ENCODE measurements at regions not wholly inside any gene's neighbourhood (a gene's known extent, or its start where the extent isn't known, plus 50 kb on each side); places are given as distances from the start of the nearest gene placed in this dataset.

DNA sequence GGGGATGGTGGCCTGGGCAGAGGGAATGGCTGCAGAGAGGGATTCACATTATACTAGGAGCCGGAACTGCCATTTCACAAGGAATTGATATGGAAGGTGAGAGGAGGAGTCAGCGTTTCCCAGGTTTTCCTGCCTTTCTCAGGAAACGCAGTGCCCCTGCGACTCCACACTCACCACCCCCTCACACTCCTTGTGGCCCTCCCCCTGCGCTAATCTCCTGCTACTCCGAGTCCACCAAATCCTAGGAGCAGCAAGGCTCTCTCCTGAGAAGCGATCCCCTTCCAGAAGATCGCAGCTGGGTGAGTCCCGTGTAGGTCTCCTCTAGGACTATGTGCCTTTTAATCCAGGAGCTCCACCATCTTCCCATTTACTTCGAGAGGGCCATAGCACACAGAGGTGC is 140.6 kb downstream of the VAPA start:
- Histone ChIP-seq H3K27me3 (replicated peaks; ENCODE audit: insufficient read depth) (no peaks in the 10 kb centered on the region), H3K4me3 (no peak overlapping the region), H3K27ac (no peak overlapping the region), H3K9me2 (ENCODE audit: insufficient read depth) (no peaks in the 10 kb centered on the region), H3K4me2 (ENCODE audit: unreplicated experiment) (no peak overlapping the region), H3K36me3 (ENCODE audit: low read depth) (no peaks in the 10 kb centered on the region), H3K9me3 (ENCODE audit: low read depth) (no peaks in the 10 kb centered on the region), H4K20me1 (ENCODE audit: insufficient read depth) (no peaks in the 10 kb centered on the region), H3K4me1 (ENCODE audit: insufficient read depth) (peaks cover 35% of the 10 kb centered on the region), H3K79me2 (ENCODE audit: insufficient read depth) (no peaks in the 10 kb centered on the region), H3K9ac (no peak overlapping the region), H3F3A (ENCODE audit: insufficient read depth) (peaks cover 36% of the 10 kb centered on the region), H2AFZ (no peak overlapping the region)
- no peak for DNase-seq
- in situ Hi-C loops (cut with MboI) = no loop called here
- TF ChIP-seq EZH2phosphoT487 (IDR thresholded peaks at IDR 0.05; ENCODE audit: insufficient read depth, low read depth) = no peak
- TF ChIP-seq EZH2 (IDR thresholded peaks at IDR 0.05; ENCODE audit: insufficient read depth, poor library complexity, severe bottlenecking) = no peak
- WGBS, 2 experiments (ENCODE audit: low coverage in 1 of 2, low lambda C conversion rate in 2 of 2, missing lambda C conversion rate in 2 of 2) = 96 to 100% methylated on average over 10 of the region's 10 CpGs

DNA sequence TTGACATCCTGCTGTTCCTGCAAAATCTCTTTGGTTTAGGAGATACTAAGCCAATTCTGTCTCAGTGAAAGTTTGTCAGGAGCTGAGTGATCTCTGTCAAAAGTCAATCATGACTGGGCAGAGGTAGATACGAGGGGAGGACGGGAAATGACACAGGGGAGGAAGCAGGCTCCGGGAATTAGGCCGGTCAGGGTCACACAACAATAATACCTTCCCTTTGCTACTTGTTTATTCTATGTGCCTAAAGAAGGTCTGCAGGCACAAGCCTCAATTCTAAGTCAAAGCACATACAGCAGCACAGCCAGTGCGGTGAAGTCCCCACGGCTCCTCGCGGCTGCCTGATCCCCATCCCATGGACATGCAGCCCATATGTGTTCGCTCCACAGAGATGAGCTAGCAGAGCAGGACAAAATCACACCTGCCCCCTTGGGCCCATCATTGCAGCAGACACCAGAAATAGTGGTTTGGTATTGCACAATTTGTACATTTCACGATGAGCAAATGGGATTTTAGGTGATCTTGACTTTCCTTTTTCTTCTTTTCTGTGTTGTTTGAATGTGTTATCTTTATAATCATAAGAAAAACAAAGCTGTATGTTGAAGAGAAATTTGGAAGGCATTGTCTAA is 141.4 kb downstream of the VAPA start:
- H3K9ac ChIP-seq = no peak overlapping the region
- in situ Hi-C loops (cut with MboI) = no loop called here
- H3K4me3 ChIP-seq = no peak overlapping the region
- no peak overlapping the region for H2AFZ ChIP-seq
- no peaks in the 10 kb centered on the region for H3K79me2 ChIP-seq (ENCODE audit: insufficient read depth)
- no peaks in the 10 kb centered on the region for H3K27me3 ChIP-seq (replicated peaks; ENCODE audit: insufficient read depth)
- peaks cover 39% of the 10 kb centered on the region for H3K4me1 ChIP-seq (ENCODE audit: insufficient read depth)
- peaks cover 36% of the 10 kb centered on the region for H3F3A ChIP-seq (ENCODE audit: insufficient read depth)
- no peaks in the 10 kb centered on the region for H3K36me3 ChIP-seq (ENCODE audit: low read depth)
- no peak overlapping the region for H3K4me2 ChIP-seq (ENCODE audit: unreplicated experiment)
- no peak overlapping the region for H3K27ac ChIP-seq
- TF ChIP-seq EZH2 (IDR thresholded peaks at IDR 0.05; ENCODE audit: insufficient read depth, poor library complexity, severe bottlenecking) (no peak), EZH2phosphoT487 (IDR thresholded peaks at IDR 0.05; ENCODE audit: insufficient read depth, low read depth) (no peak)
- 96 to 97% methylated on average over 10 of the region's 10 CpGs for WGBS, 2 experiments (ENCODE audit: low coverage in 1 of 2, low lambda C conversion rate in 2 of 2, missing lambda C conversion rate in 2 of 2)
- DNase-seq = no peak
- H3K9me3 ChIP-seq (ENCODE audit: low read depth) = no peaks in the 10 kb centered on the region
- no peaks in the 10 kb centered on the region for H4K20me1 ChIP-seq (ENCODE audit: insufficient read depth)
- H3K9me2 ChIP-seq (ENCODE audit: insufficient read depth) = no peaks in the 10 kb centered on the region

DNA sequence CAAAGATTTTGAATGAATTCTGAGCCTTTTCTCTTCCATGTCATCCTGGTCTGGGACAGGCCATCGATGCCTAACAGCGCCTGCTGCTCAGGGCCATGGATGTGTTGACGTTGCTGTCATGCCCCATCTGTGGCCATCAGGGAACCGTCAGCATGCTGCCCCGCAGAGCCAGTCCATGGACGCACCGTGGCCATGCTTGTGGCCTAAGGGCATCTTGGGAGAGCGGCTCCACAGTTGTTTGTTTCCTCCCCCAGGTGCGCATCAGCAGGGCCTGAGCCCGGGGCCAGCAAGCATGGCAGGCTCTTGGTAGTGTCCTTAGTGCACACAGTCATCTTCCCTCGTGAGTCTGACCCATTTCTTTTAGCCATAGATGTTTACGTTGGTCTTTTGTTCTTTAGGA is 142.7 kb downstream of the VAPA start:
- no peak for TF ChIP-seq EZH2phosphoT487 (IDR thresholded peaks at IDR 0.05; ENCODE audit: insufficient read depth, low read depth)
- TF ChIP-seq EZH2 (IDR thresholded peaks at IDR 0.05; ENCODE audit: insufficient read depth, poor library complexity, severe bottlenecking) = no peak
- no peaks in the 10 kb centered on the region for H3K27me3 ChIP-seq (replicated peaks; ENCODE audit: insufficient read depth)
- H2AFZ ChIP-seq = no peak overlapping the region
- no peaks in the 10 kb centered on the region for H4K20me1 ChIP-seq (ENCODE audit: insufficient read depth)
- H3K4me1 ChIP-seq (ENCODE audit: insufficient read depth) = peaks cover 39% of the 10 kb centered on the region
- H3F3A ChIP-seq (ENCODE audit: insufficient read depth) = peaks cover 36% of the 10 kb centered on the region
- no peaks in the 10 kb centered on the region for H3K79me2 ChIP-seq (ENCODE audit: insufficient read depth)
- WGBS, 2 experiments (ENCODE audit: low coverage in 1 of 2, low lambda C conversion rate in 2 of 2, missing lambda C conversion rate in 2 of 2) = 96 to 97% methylated on average over 12 of the region's 12 CpGs
- no peak overlapping the region for H3K9ac ChIP-seq
- no peaks in the 10 kb centered on the region for H3K36me3 ChIP-seq (ENCODE audit: low read depth)
- H3K9me2 ChIP-seq (ENCODE audit: insufficient read depth) = no peaks in the 10 kb centered on the region
- H3K4me2 ChIP-seq (ENCODE audit: unreplicated experiment) = no peak overlapping the region
- no peak overlapping the region for H3K4me3 ChIP-seq
- H3K27ac ChIP-seq = no peak overlapping the region
- in situ Hi-C loops (cut with MboI) = no loop called here
- DNase-seq = no peak
- no peaks in the 10 kb centered on the region for H3K9me3 ChIP-seq (ENCODE audit: low read depth)

DNA sequence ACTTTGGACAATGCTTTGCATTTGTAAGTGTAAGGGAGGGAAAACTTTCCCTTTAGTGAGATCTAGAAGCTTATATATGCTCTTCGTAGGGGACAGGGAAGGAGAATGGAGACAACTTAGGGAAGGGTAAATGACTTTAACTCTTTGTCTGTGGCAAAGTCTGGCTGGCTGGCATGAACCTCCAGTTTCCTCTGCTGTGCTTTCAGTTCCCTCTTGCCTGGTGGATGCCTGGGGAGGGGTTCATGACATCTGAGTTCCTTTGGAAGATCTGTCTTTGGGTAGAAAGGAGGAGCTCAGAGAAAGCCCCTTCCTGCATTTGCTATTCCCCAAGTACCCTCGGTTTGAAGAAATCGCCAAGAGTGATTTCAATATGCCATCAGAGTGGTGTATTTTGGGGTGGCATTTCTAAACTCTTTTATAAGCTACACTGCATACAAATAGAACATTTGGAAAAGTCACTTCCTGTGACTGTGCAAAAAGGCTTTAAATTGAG is 143.6 kb downstream of the VAPA start:
- H3K79me2 ChIP-seq (ENCODE audit: insufficient read depth) = no peaks in the 10 kb centered on the region
- H4K20me1 ChIP-seq (ENCODE audit: insufficient read depth) = no peaks in the 10 kb centered on the region
- peaks cover 30% of the 10 kb centered on the region for H3F3A ChIP-seq (ENCODE audit: insufficient read depth)
- WGBS, 2 experiments (ENCODE audit: low coverage in 1 of 2, low lambda C conversion rate in 2 of 2, missing lambda C conversion rate in 2 of 2) = 14 to 23% methylated on average over 3 of the region's 3 CpGs
- peaks cover 32% of the 10 kb centered on the region for H3K4me1 ChIP-seq (ENCODE audit: insufficient read depth)
- H3K9me3 ChIP-seq (ENCODE audit: low read depth) = no peaks in the 10 kb centered on the region
- H3K36me3 ChIP-seq (ENCODE audit: low read depth) = no peaks in the 10 kb centered on the region
- in situ Hi-C loops (cut with MboI) = no loop called here
- DNase-seq = no peak
- H3K9ac ChIP-seq = peak overlapping the region; percentile 73
- peak overlapping the region; percentile 53 for H3K4me3 ChIP-seq
- peak overlapping the region; percentile 98 for H3K27ac ChIP-seq
- peak overlapping the region; percentile 64 for H2AFZ ChIP-seq
- TF ChIP-seq EZH2 (IDR thresholded peaks at IDR 0.05; ENCODE audit: insufficient read depth, poor library complexity, severe bottlenecking) (no peak), EZH2phosphoT487 (IDR thresholded peaks at IDR 0.05; ENCODE audit: insufficient read depth, low read depth) (no peak)
- no peaks in the 10 kb centered on the region for H3K27me3 ChIP-seq (replicated peaks; ENCODE audit: insufficient read depth)
- H3K9me2 ChIP-seq (ENCODE audit: insufficient read depth) = no peaks in the 10 kb centered on the region
- peak overlapping the region; percentile 85 for H3K4me2 ChIP-seq (ENCODE audit: unreplicated experiment)

Measured in GM23248 (cell line).